Liver (tissue), 8 donors: ENCODE measurements at regions not wholly inside any gene's neighbourhood (a gene's known extent, or its start where the extent isn't known, plus 50 kb on each side); places are given as distances from the start of the nearest gene placed in this dataset.

Experiments
- DNase-seq: peaks from one replicate; pipeline ENCODE4 v3.0.0-alpha.2; 2017; ENCODE audit warnings: low spot score
- H3K27ac ChIP-seq, 2 donors: one replicate each; pipeline ENCODE4 v1.7.0; 2013; ENCODE audit warnings: inconsistent platforms in 2 of 2, low read length in 2 of 2, control low read depth in 1 of 2, low read depth in 1 of 2, mild to moderate bottlenecking in 1 of 2
- H3K27me3 ChIP-seq, 4 donors: one replicate each; pipeline versions ENCODE4 v1.6.1 to v1.7.0; 2013; ENCODE audit warnings: low read length in 3 of 4, inconsistent platforms in 1 of 4, mild to moderate bottlenecking in 1 of 4, moderate library complexity in 1 of 4; ENCODE audit not compliant: control insufficient read depth in 4 of 4, insufficient read depth in 4 of 4
- H3K36me3 ChIP-seq, 4 donors: one replicate each; pipeline versions ENCODE4 v1.6.1 to v1.7.0; 2013; ENCODE audit warnings: low read length in 3 of 4, mild to moderate bottlenecking in 3 of 4, low read depth in 1 of 4, moderate library complexity in 1 of 4; ENCODE audit not compliant: control insufficient read depth in 4 of 4, insufficient read depth in 3 of 4
- H3K4me1 ChIP-seq, 4 donors: one replicate each; pipeline versions ENCODE4 v1.6.1 to v1.7.0; 2013; ENCODE audit warnings: low read length in 3 of 4, mild to moderate bottlenecking in 3 of 4, moderate library complexity in 1 of 4; ENCODE audit not compliant: control insufficient read depth in 4 of 4, insufficient read depth in 4 of 4
- H3K4me3 ChIP-seq, 3 donors: one replicate each; pipeline versions ENCODE4 v1.6.1 to v1.7.0; 2013; ENCODE audit warnings: low read length in 3 of 3, control low read depth in 1 of 3, low read depth in 1 of 3, mild to moderate bottlenecking in 1 of 3
- H3K9ac ChIP-seq, 2 donors: one replicate each; pipeline ENCODE4 v1.7.0; 2013; ENCODE audit warnings: low read length in 2 of 2, mild to moderate bottlenecking in 2 of 2, moderate library complexity in 2 of 2, control low read depth in 1 of 2, low read depth in 1 of 2
- H3K9me3 ChIP-seq, 4 donors: one replicate each; pipeline versions ENCODE4 v1.6.1 to v1.7.0; 2013; ENCODE audit warnings: low read length in 3 of 4; ENCODE audit not compliant: control insufficient read depth in 4 of 4
- ATF3 ChIP-seq: IDR thresholded peaks from 2 replicates; pipeline ENCODE4 v1.6.1; 2016; ENCODE audit warnings: antibody characterized with exemption
- CTCF ChIP-seq: fragments of 150-350 bp; IDR thresholded peaks from 2 replicates; pipeline ENCODE4 v1.5.1; 2017; ENCODE audit warnings: improper control_type of control experiment, low read depth, low read length; ENCODE audit not compliant: missing input control
- EGR1 ChIP-seq, 2 donors: IDR thresholded peaks; 2 replicates each; pipeline ENCODE4 v1.6.1; 2016 to 2018; ENCODE audit warnings: antibody characterized with exemption in 2 of 2, low read depth in 2 of 2
- FOXA1 ChIP-seq: IDR thresholded peaks from 2 replicates; pipeline ENCODE4 v1.6.1; 2016; ENCODE audit warnings: antibody characterized with exemption
- FOXA2 ChIP-seq: IDR thresholded peaks from 2 replicates; pipeline ENCODE4 v1.6.1; 2016; ENCODE audit warnings: antibody characterized with exemption
- GABPA ChIP-seq, 2 donors: IDR thresholded peaks in 1 of 2; conservative IDR thresholded peaks in 1 of 2; 2 replicates each; pipeline ENCODE4 v1.6.1; 2016; ENCODE audit warnings: antibody characterized with exemption in 2 of 2, mild to moderate bottlenecking in 1 of 2, moderate library complexity in 1 of 2
- HNF4A ChIP-seq, 2 donors: conservative IDR thresholded peaks; 2 replicates each; pipeline ENCODE4 v1.6.1; 2016; ENCODE audit warnings: antibody characterized with exemption in 2 of 2, mild to moderate bottlenecking in 2 of 2
- HNF4G ChIP-seq: IDR thresholded peaks from 2 replicates; pipeline ENCODE4 v1.6.1; 2016; ENCODE audit warnings: antibody characterized with exemption
- JUND ChIP-seq, 2 donors: IDR thresholded peaks; 2 replicates each; pipeline ENCODE4 v1.6.1; 2016; ENCODE audit warnings: antibody characterized with exemption in 2 of 2
- MAX ChIP-seq: IDR thresholded peaks from 2 replicates; pipeline ENCODE4 v1.6.1; 2016; ENCODE audit warnings: antibody characterized with exemption
- NR2F2 ChIP-seq: IDR thresholded peaks from 2 replicates; pipeline ENCODE4 v1.6.1; 2016; ENCODE audit warnings: antibody characterized with exemption
- RAD21 ChIP-seq, 2 donors: IDR thresholded peaks; 2 replicates each; pipeline ENCODE4 v1.6.1; 2016; ENCODE audit warnings: antibody characterized with exemption in 2 of 2, mild to moderate bottlenecking in 2 of 2
- REST ChIP-seq: IDR thresholded peaks from 2 replicates; pipeline ENCODE4 v1.6.1; 2016; ENCODE audit warnings: antibody characterized with exemption, mild to moderate bottlenecking
- RXRA ChIP-seq, 2 donors: IDR thresholded peaks; 2 replicates each; pipeline ENCODE4 v1.6.1; 2017 to 2018; ENCODE audit warnings: antibody characterized with exemption in 2 of 2, mild to moderate bottlenecking in 1 of 2
- SP1 ChIP-seq: IDR thresholded peaks from 2 replicates; pipeline ENCODE4 v1.6.1; 2018; ENCODE audit warnings: antibody characterized with exemption, mild to moderate bottlenecking
- TAF1 ChIP-seq: conservative IDR thresholded peaks from 2 replicates; pipeline ENCODE4 v1.6.1; 2016; ENCODE audit warnings: antibody characterized with exemption, mild to moderate bottlenecking
- YY1 ChIP-seq: IDR thresholded peaks from 2 replicates; pipeline ENCODE4 v1.6.1; 2016; ENCODE audit warnings: antibody characterized with exemption, mild to moderate bottlenecking
- ZBTB33 ChIP-seq: IDR thresholded peaks from 2 replicates; pipeline ENCODE4 v1.6.1; 2016; ENCODE audit warnings: antibody characterized with exemption
- WGBS: extraction: QIAGEN DNeasy Blood & Tissue Kit; methylation state at CpG from one replicate; pipeline ENCODE4 v1.1.7; 2013; 5-methylcytosine and 5-hydroxymethylcytosine counted together
- donor health status: healthy.
- donor health status: healthy.
- donor health status: healthy.
- donor health status: healthy.
- donor health status: healthy.

- Histone ChIP-seq H3K27me3 (no peaks in the 10 kb centered on the region), H3K4me1 (peaks cover 0 to 3% (median 0%) of the 10 kb centered on the region in 4 donors), H3K9ac (no peak overlapping the region), H3K27ac (no peak overlapping the region), H3K9me3 (no peaks in the 10 kb centered on the region), H3K36me3 (no peaks in the 10 kb centered on the region), H3K4me3 (no peak overlapping the region)
- no peak for TF ChIP-seq RXRA (IDR thresholded peaks at IDR 0.05)
- TF ChIP-seq JUND (IDR thresholded peaks at IDR 0.05): no peak
- no peak for TF ChIP-seq TAF1
- no peak for TF ChIP-seq EGR1 (IDR thresholded peaks at IDR 0.05; ENCODE audit: low read depth in 2 of 2)
- TF ChIP-seq RAD21 (IDR thresholded peaks at IDR 0.05): no peak
- TF ChIP-seq SP1: no peak
- no peak for TF ChIP-seq REST
- no peak for TF ChIP-seq HNF4G
- no peak for TF ChIP-seq FOXA2
- no peak for TF ChIP-seq HNF4A (conservative IDR thresholded peaks at IDR 0.05)
- no peak for TF ChIP-seq CTCF
- no peak for TF ChIP-seq MAX
- no peak for TF ChIP-seq NR2F2
- TF ChIP-seq YY1: no peak
- TF ChIP-seq GABPA (IDR thresholded peaks at IDR 0.05 in 1 of 2, conservative IDR thresholded peaks at IDR 0.05 in 1 of 2): no peak
- TF ChIP-seq FOXA1: no peak
- TF ChIP-seq ZBTB33: no peak
- DNase-seq: no peak
- 93% methylated on average over 2 of the region's 2 CpGs for WGBS
Observed at GRCh38 chr7:17036584-17036983, 154.8 kb upstream of the AGR3 start.

- peaks cover 0 to 5% (median 0%) of the 10 kb centered on the region in 4 donors for H3K4me1 ChIP-seq
- H3K4me3 ChIP-seq: no peak overlapping the region
- no peak overlapping the region for H3K9ac ChIP-seq
- no peaks in the 10 kb centered on the region for H3K9me3 ChIP-seq
- no peak for DNase-seq
- whole genome bisulfite sequencing: 98% methylated on average over 3 of the region's 3 CpGs
- no peaks in the 10 kb centered on the region for H3K36me3 ChIP-seq
- H3K27me3 ChIP-seq: no peaks in the 10 kb centered on the region
- no peak overlapping the region for H3K27ac ChIP-seq
- no peak for TF ChIP-seq GABPA (IDR thresholded peaks at IDR 0.05 in 1 of 2, conservative IDR thresholded peaks at IDR 0.05 in 1 of 2)
- no peak for TF ChIP-seq EGR1 (IDR thresholded peaks at IDR 0.05; ENCODE audit: low read depth in 2 of 2)
- no peak for TF ChIP-seq RXRA (IDR thresholded peaks at IDR 0.05)
- TF ChIP-seq FOXA2: no peak
- no peak for TF ChIP-seq RAD21 (IDR thresholded peaks at IDR 0.05)
- no peak for TF ChIP-seq ZBTB33
- TF ChIP-seq NR2F2: no peak
- TF ChIP-seq FOXA1: no peak
- no peak for TF ChIP-seq HNF4A (conservative IDR thresholded peaks at IDR 0.05)
- TF ChIP-seq JUND (IDR thresholded peaks at IDR 0.05): no peak
- TF ChIP-seq SP1: no peak
- TF ChIP-seq YY1: no peak
- no peak for TF ChIP-seq MAX
- no peak for TF ChIP-seq CTCF
- TF ChIP-seq TAF1: no peak
- no peak for TF ChIP-seq ATF3
Observed at GRCh38 chr7:17037356-17037755, 155.6 kb upstream of the AGR3 start.
